Retinal pigment epithelial cell (primary cell): ENCODE measurements at regions not wholly inside any gene's neighbourhood (a gene's known extent, or its start where the extent isn't known, plus 50 kb on each side); places are given as distances from the start of the nearest gene placed in this dataset.

Experiments
- DNase-seq: peaks from one replicate; pipeline ENCODE4 v3.0.0-alpha.2; 2010; ENCODE audit warnings: low read depth
- H3K4me3 ChIP-seq: 2 replicates; pipeline ENCODE4 v1.5.1; 2011; ENCODE audit warnings: mild to moderate bottlenecking, low read length, control low read depth, moderate library complexity
- CTCF ChIP-seq: conservative IDR thresholded peaks from 2 replicates; pipeline ENCODE4 v1.5.1; 2011; ENCODE audit warnings: low read depth, low read length, control low read depth, inconsistent platforms

GRCh38 chr3:66133853-66134445 is 86.9 kb upstream of the SLC25A26 start:
- DNase-seq: no peak
- TF ChIP-seq CTCF: no peak
- no peak overlapping the region for H3K4me3 ChIP-seq

- no peak for TF ChIP-seq CTCF
- no peak overlapping the region for H3K4me3 ChIP-seq
- no peak for DNase-seq
Measured at GRCh38 chr3:66133050-66133757, 87.6 kb upstream of the SLC25A26 start.

DNA sequence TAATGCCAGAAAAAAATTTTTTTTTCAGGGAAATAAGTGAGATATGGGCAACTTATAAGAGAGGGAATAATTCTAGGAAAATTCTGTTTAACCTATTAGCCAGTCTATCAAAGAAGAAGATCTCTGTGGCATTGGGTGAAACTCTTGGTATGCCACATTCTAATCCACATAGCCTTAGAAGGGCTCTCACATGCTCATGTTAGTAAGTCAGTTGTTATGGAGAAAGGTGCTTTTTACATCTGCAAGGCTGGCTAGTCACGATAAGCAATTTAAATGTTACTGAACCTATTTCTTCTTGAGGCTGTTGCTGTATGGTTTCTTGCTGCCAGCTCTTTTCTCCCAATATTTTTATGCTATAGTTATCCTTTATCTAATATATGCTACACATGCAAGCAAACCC is 89.9 kb upstream of the MAGI1 start:
- DNase-seq: no peak
- no peak for TF ChIP-seq CTCF
- H3K4me3 ChIP-seq: no peak overlapping the region

- no peak for TF ChIP-seq CTCF
- H3K4me3 ChIP-seq: no peak overlapping the region
- DNase-seq: no peak
Measured at GRCh38 chr3:66121318-66121717, 82.6 kb upstream of the MAGI1 start.

DNA sequence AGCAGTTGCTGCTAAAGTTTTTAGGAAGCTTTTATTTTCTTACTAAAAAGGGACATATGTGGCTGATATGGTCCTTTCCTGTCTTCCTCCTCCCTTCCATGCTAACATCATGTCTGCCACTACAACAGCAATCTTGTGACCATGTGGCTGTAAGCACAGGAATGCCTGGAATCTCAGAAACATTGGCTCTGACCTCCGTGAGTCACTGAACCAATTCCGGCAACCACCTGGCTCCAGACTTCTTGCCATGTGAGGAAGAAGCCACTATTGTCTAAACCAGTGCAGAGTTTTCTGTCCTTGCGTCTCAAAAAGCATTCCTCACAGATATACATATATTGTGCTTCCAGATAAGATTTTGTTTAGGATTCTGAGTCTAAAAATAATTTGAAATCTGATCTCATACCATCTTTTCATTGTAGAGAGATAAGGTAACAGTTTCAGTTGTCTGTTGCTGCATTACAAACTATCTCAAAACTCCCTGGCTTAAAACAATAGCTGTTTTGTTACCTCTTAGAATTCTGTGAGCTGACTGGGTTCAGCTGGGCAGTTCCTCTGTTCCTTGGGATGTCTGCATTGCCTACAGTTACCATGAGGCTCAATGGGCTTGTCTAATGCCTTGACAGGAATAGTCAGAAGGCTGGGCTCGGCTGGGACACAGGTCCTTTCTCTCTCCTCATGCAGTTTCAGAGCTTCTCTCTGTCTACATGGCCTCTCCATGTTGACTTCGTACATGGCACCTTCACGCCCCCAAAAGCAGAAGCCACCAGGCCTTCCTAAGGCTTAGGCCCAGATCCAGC is 77.3 kb upstream of the MAGI1 start:
- DNase-seq: peak; percentile 91
- no peak overlapping the region for H3K4me3 ChIP-seq

GRCh38 chr3:66113542-66113941 is 74.8 kb upstream of the MAGI1 start:
- no peak for DNase-seq
- no peak overlapping the region for H3K4me3 ChIP-seq
- no peak for TF ChIP-seq CTCF

More for the DNA sequence above, 77.3 kb upstream of the MAGI1 start:
- no peak for TF ChIP-seq CTCF
